Ascending aorta (tissue), 2 donors: ENCODE measurements at regions not wholly inside any gene's neighbourhood (a gene's known extent, or its start where the extent isn't known, plus 50 kb on each side); places are given as distances from the start of the nearest gene placed in this dataset.

ENCODE experiments used
- DNase-seq, 2 donors: peaks; one replicate each; pipeline ENCODE4 v3.0.0-alpha.2; 2019; ENCODE audit warnings: low spot score in 2 of 2
- H3K27ac ChIP-seq, 2 donors: fragments of 200-600 bp; sonication (generic); one replicate each; pipeline ENCODE4 v1.5.1; 2016 to 2017; ENCODE audit warnings: mild to moderate bottlenecking in 1 of 2
- H3K27me3 ChIP-seq: fragments of 200-600 bp; sonication (generic); one replicate; pipeline ENCODE4 v1.5.1; 2017
- H3K36me3 ChIP-seq, 2 donors: fragments of 200-600 bp; sonication (generic); one replicate each; pipeline ENCODE4 v1.5.1; 2016
- H3K4me1 ChIP-seq, 2 donors: fragments of 200-600 bp; sonication (generic); one replicate each; pipeline ENCODE4 v1.5.1; 2016 to 2017; ENCODE audit warnings: mild to moderate bottlenecking in 1 of 2
- H3K4me3 ChIP-seq, 2 donors: fragments of 200-600 bp; sonication (generic); one replicate each; pipeline ENCODE4 v1.5.1; 2016 to 2017; ENCODE audit warnings: mild to moderate bottlenecking in 1 of 2
- H3K9me3 ChIP-seq, 2 donors: fragments of 200-600 bp; sonication (generic); one replicate each; pipeline ENCODE4 v1.5.1; 2016
- CTCF ChIP-seq, 3 experiments: fragments of 200-600 bp in 2 of 3; fragments of 450-650 bp in 1 of 3; sonication (generic) in 2 of 3; IDR thresholded peaks; one replicate each; pipeline ENCODE4 v1.5.1; 2016 to 2019; ENCODE audit warnings: antibody characterized with exemption in 3 of 3, mild to moderate bottlenecking in 1 of 3, moderate library complexity in 1 of 3
- intact Hi-C: fragments of 100-400 bp; cut with DNase I; formaldehyde crosslinking; loops from one replicate; pipeline ENCODE4 v1.15.1; 2023

- Histone ChIP-seq H3K4me1 (no peaks in the 10 kb centered on the region), H3K9me3 (no peaks in the 10 kb centered on the region), H3K36me3 (no peaks in the 10 kb centered on the region), H3K27ac (no peak overlapping the region), H3K27me3 (no peaks in the 10 kb centered on the region), H3K4me3 (no peak overlapping the region)
- DNase-seq: no peak
- TF ChIP-seq CTCF (IDR thresholded peaks at IDR 0.05): no peak
- intact Hi-C loops: no loop called here
Measured at GRCh38 chr10:8902926-8903325, 848.4 kb downstream of the GATA3 start.

- H3K27me3 ChIP-seq: no peaks in the 10 kb centered on the region
- H3K4me3 ChIP-seq: no peak overlapping the region
- TF ChIP-seq CTCF (IDR thresholded peaks at IDR 0.05): no peak
- no peak for DNase-seq
- H3K27ac ChIP-seq: no peak overlapping the region
- intact Hi-C loops: no loop called here
- H3K4me1 ChIP-seq: no peaks in the 10 kb centered on the region
- no peaks in the 10 kb centered on the region for H3K9me3 ChIP-seq
- no peaks in the 10 kb centered on the region for H3K36me3 ChIP-seq
Measured at GRCh38 chr10:8908013-8908412, 853.5 kb downstream of the GATA3 start.

GRCh38 chr10:8910314-8910713 is 855.8 kb downstream of the GATA3 start:
- no peak overlapping the region for H3K4me3 ChIP-seq
- intact Hi-C loops: no loop called here

GRCh38 chr10:8911032-8911431 is 856.5 kb downstream of the GATA3 start:
- Histone ChIP-seq H3K4me3 (no peak overlapping the region), H3K9me3 (no peaks in the 10 kb centered on the region), H3K27ac (no peak overlapping the region), H3K27me3 (no peaks in the 10 kb centered on the region), H3K36me3 (no peaks in the 10 kb centered on the region), H3K4me1 (no peaks in the 10 kb centered on the region)
- no peak for DNase-seq
- intact Hi-C loops: no loop called here
- TF ChIP-seq CTCF (IDR thresholded peaks at IDR 0.05): no peak

More at GRCh38 chr10:8910314-8910713, 855.8 kb downstream of the GATA3 start:
- H3K4me1 ChIP-seq: no peaks in the 10 kb centered on the region
- TF ChIP-seq CTCF (IDR thresholded peaks at IDR 0.05): no peak
- no peak for DNase-seq
- no peaks in the 10 kb centered on the region for H3K9me3 ChIP-seq
- no peaks in the 10 kb centered on the region for H3K36me3 ChIP-seq
- no peak overlapping the region for H3K27ac ChIP-seq
- no peaks in the 10 kb centered on the region for H3K27me3 ChIP-seq

- Histone ChIP-seq H3K36me3 (no peaks in the 10 kb centered on the region), H3K27ac (no peak overlapping the region), H3K4me3 (no peak overlapping the region), H3K4me1 (no peaks in the 10 kb centered on the region), H3K27me3 (no peaks in the 10 kb centered on the region), H3K9me3 (no peaks in the 10 kb centered on the region)
- no peak for DNase-seq
- no peak for TF ChIP-seq CTCF (IDR thresholded peaks at IDR 0.05)
- intact Hi-C loops: no loop called here
Measured at GRCh38 chr10:8912108-8912507, 857.6 kb downstream of the GATA3 start.

- intact Hi-C loops: no loop called here
- no peak for DNase-seq
- Histone ChIP-seq H3K9me3 (no peaks in the 10 kb centered on the region), H3K36me3 (no peaks in the 10 kb centered on the region), H3K4me3 (no peak overlapping the region), H3K27ac (no peak overlapping the region), H3K27me3 (no peaks in the 10 kb centered on the region), H3K4me1 (no peaks in the 10 kb centered on the region)
- no peak for TF ChIP-seq CTCF (IDR thresholded peaks at IDR 0.05)
Measured at GRCh38 chr10:8913720-8914119, 859.2 kb downstream of the GATA3 start.
